T-helper 1 cell (primary cell): ENCODE measurements at regions not wholly inside any gene's neighbourhood (a gene's known extent, or its start where the extent isn't known, plus 50 kb on each side); places are given as distances from the start of the nearest gene placed in this dataset.

Experiments
- DNase-seq, 5 donors: peaks; one replicate each; pipeline ENCODE4 v3.0.0-alpha.2; 2012 to 2020

DNA sequence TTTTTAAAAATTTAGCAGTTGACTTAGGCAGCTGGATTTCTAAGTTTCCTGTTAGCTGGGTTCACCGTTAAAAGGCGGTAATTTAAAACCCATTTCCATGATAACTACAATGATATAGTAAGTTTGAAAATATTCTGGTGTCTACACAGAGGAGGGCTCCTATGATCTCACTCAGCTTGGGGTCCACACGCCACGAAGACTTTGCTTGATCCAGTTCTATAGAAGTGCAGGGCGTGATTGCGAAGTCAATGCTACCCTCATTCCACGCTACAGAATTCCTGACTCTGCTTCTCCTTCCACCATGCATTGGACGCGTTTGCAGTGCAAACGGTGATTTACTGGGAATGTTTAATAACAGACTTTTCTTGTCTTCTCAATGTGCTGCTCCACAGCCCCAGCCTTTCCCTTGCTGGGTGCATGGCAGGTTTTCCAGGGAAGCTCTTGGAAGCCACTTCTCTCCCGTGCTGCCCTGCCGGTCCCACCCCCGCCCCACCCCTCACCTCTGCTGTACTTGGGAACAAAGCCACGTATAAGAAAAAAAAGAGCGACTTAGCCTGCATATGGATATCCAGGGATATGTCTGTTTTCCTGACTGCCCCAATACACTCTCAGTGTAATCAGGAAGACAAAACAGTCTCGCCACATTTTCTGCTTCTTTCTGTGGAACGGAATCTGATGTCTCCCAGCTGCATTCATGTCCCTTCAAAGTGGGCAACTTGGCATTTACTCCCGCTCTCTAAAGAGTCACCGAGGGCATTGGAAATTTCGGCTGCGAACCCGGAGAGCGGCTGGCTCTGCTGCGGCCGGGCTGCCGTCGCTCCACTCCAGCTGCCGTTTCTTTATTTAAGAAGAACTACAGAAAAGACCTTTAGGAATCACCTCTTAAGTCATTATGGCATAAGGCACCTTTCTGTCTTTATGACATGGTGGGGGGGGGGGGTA is 434.4 kb upstream of the MGMT start:
- no peak for DNase-seq

DNA sequence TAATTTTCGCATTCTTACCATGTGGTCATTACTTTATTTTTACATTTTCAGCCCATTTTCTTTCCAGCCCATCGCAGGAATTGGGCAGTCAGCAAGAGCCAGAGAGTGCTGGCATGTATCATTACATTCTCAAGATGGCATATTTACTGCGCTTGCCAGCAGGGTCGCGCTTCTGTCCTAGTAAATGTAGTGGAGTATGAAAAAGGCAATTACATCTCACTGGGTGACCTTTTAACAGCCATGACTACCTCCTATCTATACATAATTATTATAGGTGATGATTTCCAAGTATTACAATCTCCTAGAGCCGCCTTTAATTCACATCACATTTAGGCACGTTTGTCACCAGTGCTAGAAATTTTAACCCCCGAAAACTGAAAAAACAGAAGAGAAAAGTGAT is 433.7 kb upstream of the MGMT start:
- DNase-seq, result no peak

DNA sequence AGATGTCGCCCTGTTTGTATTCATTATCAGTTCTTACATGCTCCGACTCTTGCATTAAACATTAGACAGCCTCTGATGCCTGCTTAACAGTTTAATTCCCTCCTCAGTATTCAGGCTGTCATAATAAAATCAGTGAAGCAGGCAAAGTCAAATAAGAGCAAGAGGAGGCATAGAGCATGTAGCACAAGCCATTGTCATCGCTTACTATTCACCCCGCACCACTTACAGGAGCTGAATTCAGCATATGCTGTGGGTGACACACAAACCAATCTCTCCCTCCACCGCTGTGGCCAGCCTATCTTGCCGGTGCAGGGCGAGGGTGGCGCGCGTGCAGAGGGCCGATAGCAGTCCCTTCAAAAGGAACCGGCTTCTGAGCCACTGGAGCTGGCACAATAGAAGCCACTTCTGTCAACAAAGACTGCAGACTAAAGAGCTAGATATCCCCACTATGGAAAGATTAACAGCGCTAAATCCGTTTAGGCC is 433.2 kb upstream of the MGMT start:
- DNase-seq, result no peak

DNA sequence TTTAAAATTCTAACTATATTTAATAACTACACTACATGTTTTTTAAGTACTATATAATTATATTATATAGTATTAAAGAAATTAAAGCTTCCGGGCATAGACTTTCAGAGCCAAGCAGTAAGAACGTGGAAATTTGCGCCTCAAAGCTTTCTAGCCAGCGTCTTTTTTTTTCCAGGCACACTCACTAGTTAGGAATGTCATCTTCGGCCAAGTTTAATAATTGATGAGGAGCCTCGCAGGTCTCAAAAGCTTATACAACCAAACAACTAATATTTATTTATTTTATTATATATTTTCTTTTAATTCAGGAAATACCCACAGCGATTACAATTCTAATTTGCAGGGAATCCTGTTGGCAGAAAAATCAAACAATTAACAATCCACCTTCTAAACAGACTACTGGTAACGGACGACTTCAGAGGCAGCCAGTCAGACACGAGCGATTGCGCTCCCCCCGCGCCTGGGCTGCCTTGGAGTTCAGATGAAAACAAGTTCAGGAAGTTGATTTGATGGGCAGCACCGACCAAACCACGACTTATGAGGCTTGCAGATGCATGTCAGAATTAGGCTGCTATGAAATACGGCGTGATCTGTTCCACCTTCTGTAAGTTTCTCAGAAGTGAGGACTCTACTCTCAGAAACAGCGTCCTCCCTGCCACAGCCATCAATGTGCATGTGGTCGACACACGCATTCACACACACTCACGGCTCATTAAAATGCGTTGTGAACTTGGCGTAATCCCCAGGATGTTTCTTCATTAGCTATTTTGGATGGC is 431.8 kb upstream of the MGMT start:
- DNase-seq, result peak in 4 of 5 donors; percentile 28 to 82 (median 30)

DNA sequence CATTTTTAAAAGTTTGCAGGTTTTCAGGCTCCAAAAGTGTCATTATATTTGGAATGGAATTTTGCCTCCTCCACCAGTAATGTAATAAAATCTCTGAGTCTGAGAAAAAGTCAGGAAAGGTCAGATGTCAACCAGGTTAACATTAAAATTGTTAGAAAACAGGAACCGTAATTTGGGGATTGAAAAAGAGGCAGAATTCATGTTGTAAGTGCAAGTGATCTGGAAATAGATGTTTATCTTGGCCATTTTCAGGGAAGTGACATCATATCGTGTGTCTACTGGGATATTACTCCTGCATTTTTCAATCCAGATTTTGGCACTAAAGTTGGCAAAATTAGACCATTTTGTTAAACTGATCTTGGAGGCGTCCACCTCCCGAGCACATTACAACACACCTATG is 428.5 kb upstream of the MGMT start:
- DNase-seq, result no peak

DNA sequence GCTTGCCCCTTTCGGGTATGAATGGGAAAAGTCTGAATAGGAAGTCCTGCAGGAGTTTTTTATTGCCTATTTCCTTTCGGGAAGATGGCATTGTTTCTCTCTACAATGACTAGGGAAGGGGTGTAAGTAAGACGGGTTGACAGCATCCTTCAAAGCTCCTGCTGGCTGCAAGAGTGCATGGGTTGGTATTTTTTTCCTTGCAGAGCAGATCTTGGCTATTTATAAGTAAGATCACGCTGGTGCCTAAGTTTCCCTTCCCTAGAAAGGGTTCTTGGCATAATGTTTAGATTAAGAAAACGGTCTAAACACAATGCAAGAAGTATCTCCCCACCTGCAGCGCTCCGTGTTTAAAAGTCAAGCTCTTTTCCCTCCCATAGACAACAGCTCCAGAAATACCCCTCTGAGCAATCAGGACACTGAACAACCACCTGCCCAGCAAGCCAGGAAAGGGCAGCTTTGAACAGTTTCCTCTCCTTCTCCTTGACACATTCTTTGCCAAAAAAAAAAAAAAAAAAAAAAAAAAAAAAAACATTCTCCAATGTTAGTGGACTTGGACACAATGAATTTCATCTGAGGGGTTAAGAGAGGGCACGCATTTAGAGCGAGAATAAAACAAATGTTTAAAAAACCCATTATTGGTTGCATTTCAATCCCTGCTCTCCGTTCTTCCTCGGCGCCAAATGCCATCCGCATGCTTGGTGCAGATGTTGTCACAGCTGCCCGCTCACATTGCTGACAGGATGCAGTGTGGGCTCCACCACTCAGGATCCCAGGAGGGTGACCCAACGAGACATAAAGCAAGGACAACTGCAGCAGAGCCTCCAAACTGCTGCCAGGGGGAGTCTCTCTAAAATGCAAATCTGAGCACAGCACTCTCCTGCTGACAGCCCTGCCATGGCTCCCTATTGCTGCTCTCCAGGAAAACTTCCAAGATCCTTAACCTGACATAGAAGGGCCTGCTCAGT is 427.4 kb upstream of the MGMT start:
- no peak for DNase-seq

DNA sequence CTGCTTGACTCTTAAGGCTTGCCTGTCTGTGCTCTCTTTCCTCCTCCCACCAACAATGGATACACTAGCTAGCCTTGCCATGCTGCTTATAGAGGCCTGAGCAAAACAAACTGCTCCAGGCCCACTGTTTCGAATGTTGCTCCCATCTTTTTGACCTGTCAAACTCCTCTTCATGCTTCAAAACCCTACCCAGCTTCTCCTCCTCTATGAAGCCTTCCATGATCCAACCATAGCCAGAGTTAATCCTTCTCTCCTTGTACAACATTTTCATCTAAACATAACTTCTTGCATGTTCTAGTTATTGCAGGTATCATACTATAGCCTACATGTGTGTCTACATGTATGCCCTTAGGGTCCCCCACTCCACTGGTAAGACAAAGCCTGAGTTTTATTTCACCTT is 426.7 kb upstream of the MGMT start:
- no peak for DNase-seq

DNA sequence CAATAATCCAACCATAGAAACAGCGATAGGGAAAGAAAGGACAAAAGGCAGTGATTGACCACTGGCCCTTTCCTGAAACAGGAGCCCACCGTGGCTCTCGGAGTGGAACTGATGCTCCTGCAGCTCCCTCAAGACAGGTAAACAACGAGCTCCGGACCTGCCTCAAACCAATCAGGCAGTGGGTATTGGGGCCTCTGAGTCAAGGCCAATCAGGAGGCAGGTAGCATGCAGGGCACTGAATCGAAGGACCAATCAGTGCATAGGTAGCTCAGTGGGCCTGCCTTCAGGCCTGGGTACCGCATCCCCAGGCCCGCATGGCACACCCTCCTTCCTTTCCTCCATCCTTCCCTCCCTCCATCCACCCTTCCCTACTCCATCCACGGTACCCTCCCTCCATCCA is 425.1 kb upstream of the MGMT start:
- DNase-seq, result no peak

DNA sequence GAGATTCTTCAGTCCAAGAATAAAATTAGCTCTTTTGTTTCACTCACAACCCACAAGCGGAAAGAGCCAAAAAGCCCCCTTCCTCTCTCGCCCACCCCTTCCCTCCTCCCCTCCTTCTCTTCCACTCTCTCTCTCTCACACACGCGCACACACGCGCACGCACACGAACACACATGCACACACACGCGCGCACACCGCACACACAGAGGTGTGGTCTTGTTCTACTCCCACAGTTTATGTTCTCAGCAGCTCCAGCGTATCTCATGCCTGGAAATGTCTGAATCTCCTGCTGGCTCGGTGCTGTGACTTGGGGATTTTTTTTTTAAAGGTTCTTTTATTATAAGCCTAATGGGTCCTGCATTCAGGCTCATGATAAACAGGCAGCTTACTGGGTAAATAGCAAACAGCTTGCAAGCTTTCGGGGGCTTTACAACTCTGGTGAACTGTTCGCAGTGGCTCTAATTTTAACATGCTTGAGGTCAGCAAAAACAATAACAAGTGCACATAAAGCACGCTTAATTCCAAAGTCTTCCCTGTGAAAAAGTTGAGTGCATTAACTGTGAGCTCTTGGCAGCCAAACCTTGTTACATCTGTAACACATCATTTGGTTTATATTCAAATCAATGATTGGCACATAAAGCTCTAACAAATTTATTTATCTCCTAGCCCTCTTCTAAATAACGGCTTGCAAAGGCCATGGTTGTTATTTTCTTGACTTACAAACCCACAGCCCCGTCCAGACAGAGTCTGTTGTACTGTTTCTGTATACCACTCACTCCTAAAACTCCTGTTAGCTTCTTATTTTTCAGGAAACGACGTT is 424.1 kb upstream of the MGMT start:
- no peak for DNase-seq

DNA sequence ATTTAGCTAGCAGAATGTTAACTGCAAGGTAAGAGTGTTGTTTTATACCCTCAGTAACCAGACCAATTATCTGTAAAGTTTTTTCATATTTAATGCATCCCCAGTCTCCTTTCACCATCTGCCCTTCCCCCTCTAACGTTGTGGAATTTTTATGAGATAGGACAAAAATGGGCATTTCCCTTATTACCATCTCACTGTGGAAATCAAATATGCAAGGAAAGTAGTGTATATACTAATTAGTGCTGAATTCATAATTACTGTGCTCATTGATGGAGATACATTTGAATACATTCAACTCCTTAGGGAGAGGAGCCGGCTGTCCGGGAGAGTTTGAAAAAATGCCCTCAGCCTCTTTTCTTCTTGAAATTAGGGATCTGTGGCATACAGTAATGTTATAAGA is 423.4 kb upstream of the MGMT start:
- DNase-seq, result no peak

DNA sequence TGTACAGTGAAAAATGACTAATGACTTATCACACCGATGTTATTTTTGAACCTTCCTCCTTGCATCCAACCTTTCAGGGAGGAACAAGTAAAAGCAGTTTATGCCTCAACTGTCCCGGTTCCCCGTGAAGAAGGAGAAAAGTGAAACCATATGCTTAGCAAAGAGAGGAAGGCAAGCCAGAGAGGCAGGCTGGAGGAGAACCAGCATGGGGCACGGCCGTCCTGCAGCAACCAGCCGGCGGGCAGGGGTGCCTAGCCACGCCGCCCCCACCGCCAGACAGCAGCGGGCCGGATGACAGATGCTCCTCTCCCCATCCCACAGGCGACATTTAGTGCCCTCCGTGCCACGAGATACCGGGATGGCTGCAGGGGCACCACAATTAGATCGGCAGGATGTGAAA is 421.4 kb upstream of the MGMT start:
- DNase-seq, result no peak

DNA sequence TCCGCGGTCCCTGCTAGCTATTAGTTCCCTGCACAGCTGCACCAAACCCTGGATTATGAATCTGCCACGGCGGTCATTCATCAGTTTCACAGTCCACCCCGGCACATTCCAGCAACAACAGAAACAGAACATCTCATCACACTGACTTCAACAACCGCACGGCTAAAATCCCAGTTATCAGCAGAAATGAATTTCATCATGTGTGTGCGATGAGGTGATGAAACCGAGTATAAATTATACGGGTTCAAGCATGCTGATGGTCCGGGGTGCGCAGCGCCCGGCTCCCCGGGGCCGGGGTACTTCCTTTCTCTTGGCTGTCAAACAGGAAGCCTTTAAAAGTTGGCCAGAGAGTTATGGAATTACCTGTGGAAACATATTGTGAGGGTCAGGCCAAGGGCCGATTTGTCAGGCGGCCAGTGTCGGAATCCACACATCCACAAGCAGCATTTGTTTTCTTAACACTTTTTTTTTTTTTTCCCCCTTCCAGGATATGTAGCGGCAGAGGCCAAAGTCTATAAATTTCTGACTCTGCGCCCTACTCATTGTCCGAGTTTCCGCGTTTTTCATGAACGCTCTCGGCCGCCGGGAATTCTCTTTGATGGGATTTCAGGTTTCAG is 420.9 kb upstream of the MGMT start:
- DNase-seq, result no peak

DNA sequence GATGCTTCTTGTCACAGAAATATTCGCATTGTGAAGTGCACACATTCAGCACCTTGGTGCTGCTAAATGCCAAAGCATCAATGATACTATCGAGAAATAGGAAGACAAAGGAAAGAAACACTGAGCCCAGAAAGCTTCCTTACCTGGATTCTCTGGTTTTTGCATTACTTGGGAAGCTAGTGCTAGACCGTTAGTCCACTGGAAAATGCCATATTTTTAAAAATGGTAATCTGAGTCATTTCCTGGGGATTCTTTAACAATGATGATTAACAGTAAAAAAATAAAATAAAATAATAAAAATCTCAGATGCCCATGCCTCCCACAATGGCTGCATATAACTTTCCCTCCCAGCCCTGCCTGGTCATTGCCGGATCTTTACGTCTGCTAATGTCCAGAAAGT is 420.1 kb upstream of the MGMT start:
- DNase-seq, result no peak

DNA sequence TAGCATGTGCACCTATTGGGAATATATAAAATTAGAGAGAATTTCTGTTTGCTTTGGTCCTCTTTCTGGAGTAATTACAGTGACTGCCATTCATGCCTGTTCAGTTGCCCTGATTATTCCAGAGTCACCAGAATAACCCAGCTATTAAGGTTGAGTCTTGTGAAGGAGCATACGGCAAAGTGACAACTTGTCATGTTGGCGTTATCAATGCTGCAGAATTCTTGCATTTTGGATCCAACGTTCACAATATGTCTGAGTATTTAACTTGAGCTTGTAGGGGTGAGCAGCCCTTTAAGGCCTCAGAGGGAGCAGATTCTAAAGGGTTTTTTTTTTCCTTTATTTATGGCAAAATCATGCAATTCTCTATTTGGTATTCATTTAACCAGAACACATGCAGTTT is 419.4 kb upstream of the MGMT start:
- DNase-seq, result no peak

DNA sequence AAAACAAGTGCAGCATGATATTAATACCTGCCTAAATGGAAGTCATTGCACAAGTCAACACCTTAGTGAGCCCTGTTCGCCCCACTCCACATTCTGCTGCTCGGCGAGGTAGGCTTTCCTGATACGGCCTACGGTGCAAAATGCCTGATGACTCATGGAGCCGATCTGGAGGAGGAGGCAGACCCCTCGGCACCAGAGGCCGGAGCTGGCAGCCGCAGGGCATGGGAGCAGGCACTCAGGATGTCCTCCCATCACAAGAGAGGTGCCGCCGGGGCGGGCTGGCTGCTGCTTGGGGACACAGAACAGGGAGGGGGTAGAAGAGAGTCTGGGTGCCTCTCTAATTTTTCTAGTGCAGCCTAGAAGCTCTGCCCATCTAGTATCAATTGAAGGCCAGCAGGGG is 418.5 kb upstream of the MGMT start:
- DNase-seq, result no peak

DNA sequence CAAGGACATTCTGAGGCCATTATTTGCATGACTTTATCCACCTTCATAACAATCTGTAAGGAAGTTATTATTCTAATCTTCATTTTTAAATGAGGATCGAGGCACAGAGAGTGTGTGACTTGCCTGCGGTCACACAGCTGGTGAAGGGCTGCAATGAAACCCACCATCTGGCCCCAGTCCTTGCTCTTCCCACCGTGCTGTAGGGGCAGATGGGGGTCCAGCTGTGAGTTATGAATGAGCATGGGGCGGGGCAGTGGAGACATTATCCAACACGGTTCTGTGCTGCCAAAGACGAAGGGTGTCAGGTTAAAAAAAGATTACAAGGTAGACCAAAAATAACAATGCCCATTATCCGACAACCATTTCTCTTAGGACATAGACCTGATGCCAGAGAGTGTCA is 417.5 kb upstream of the MGMT start:
- DNase-seq, result no peak

DNA sequence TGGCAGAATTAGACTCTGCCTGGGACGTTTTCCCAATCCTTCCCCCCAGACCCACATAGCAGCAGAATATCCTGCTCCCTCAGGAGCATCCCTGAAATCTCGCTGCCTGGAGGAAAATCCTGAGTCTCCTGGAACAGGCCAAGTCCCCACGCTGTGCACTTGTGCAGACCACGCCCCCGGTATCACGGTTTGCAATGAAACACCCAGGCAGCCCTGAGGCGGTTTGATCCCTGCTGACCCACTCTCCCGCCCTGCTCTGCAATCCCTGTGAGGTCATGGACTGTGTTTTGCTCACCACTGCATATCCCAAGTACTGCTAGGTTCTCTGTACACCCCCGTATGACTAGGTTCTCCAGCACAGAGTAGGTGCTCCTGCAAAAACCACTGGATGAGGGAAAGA is 411.8 kb upstream of the MGMT start:
- DNase-seq, result no peak

DNA sequence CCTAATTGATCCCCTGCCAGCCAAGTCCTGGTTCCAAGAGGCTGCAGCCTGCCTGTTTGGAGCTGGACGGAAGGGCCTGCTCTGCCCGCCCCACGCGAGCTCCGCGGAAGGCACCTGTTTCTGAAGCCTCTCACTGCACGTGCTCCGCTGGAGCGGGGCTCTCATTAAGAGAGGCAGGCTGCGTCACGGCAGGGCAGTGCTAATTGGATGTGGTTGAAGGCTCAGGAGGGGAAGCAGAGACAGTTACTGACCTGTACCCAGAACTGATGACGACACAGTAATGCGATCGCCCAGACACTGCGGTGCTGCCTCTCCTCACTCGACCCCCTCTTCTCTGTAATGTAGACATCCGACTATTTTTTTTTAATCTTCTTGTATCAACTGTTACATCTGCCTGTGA is 411.1 kb upstream of the MGMT start:
- no peak for DNase-seq

DNA sequence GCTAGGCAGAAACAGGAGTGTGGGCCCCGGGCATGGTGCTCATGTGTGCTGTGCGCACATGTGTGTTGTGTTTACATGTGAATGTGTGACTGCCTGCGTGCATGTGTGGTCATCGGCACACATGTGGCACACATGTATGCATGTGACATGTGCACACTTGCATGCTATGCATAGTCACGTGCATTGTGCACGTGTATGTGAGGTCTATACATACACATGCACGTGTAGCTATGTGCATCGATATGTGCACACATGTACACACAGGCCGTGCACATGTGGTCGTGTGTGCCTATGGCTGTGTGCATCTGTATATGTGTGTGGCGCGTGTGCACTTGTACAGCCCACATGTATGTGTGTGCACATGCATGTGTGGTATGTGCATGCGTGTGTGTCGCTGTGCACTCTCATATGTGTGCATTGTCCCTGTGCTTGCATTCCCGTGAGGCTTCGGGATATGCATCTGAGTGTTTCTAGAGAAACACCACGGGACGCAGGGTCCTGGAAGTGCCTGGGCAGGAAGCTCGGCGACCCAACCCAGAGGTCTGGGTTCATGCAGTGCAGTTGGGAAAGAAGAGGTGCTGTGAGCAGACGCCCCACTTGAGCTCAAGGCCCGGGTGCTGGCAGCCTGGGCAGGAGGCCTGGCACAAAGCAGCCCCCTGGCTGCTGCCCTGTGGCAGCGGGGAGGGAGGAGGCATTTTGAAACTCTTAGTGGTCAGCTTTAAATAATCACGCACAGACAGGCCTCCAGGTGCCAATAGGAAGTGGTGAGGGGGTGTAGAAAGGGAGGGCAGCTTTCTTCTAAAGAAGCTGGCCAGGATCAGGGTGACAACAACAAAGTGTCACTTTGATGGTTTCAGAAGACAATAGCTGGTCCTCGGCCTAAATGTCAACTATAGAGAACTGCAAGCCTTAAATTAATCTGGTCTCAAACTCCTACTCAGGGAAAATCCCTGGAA is 410.0 kb upstream of the MGMT start:
- no peak for DNase-seq
